HG03521 (cell line): ENCODE measurements at regions not wholly inside any gene's neighbourhood (a gene's known extent, or its start where the extent isn't known, plus 50 kb on each side); places are given as distances from the start of the nearest gene placed in this dataset.

ENCODE experiments used
- ATAC-seq: cut with Tn5 transposase; IDR thresholded peaks from one replicate; pipeline ENCODE4 v1.9.1; 2021; ENCODE audit warnings: mild to moderate bottlenecking, moderate library complexity; ENCODE audit not compliant: unreplicated experiment

GRCh38 chr14:62130441-62130840, 368.2 kb downstream of the SNAPC1 start:
- no peak for ATAC-seq

DNA sequence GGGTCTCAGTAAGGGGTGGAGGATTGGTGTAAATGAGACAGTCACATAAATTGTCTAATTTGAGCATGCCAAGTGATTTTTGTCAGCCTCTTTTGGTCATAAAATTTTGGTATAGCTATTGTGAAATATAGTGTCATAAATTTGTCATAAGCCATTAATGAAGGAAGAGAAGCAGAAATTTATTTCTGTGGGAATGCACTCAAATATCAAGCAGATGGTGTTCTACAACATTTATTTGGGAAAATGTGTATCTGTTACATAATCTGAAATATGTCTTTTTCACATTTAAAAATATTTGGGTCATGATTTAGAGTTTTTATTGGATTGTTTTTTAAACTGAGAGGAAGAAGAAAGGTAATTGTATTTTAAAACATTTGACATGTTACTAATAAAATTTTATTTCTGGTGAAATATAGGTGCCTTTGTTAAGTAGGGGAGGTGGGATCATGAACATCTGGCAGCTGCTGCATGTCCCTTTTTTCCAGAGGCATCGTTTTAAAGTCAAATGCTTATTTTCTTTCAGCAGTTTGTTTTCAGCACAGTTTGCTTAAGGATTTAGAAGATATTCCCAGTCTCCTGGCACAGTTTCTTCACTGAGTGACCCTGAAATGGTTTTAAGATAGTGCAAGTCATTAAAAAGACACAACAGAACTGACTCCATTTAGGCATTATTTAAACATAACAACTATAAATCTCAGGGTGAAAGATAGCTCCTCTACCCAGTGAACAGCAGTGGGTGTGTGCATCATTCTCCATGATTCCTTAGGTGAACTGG, 371.7 kb downstream of the SNAPC1 start:
- ATAC-seq, result no peak

DNA sequence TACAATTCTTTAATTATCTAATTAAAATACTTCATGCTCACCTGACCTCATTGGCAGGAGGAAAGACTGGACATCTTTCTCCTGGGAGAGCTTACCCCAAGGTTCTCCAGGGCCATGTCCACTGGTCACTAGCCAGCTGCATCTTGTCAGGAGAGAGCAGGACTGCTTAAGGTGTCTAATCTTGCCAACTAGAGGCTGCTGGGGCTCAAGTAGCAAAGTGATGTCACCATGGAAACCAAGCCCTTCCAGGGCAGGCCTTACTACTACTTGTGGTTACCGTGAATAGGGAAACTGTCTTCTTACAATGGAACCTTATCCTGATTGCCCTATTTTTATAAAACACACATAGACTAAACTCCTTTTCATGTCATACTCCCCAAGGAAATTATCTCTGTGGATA, 376.4 kb downstream of the SNAPC1 start:
- ATAC-seq, result no peak

GRCh38 chr14:62141139-62141538, 378.9 kb downstream of the SNAPC1 start:
- no peak for ATAC-seq

GRCh38 chr14:62143245-62143644, 381.0 kb downstream of the SNAPC1 start:
- ATAC-seq, result no peak

DNA sequence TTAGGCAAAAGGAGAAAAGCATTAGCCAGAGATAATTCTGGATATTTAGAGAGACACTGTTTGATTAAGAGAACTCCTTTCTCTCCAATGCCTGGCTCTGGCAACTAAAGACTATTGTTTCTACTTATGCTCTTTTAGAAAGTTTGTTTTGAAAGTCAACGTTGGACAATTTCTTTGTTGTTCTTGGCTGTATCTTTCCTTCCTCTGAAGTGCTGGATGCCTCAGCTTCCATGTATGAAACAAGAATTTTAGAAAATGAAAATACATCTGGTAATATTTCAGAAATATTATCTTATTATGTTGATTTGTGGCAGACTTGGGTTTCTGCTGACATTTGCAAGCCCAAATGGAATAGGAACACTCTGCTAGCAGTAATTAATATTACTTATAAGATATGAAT, 382.6 kb downstream of the SNAPC1 start:
- no peak for ATAC-seq

- ATAC-seq, result no peak
Observed at GRCh38 chr14:62146030-62146429, 383.8 kb downstream of the SNAPC1 start.

DNA sequence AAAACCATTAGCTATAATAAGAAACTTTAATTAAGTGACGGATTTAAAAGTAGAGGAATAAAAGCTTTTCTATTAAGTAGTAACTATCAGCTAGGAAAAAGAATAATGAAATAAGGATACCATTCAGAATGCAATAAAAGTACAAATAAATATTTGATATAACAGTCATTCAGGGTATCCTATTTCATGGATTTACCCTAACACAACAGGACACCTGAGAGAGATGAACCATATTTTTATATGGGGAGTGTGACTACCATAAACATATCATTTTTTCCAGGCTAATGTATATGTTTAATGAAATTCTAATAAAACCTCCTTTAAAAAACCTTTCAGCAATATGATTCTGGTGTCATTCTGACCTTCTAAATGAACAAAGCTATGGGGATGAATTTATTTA, 393.8 kb downstream of the SNAPC1 start:
- ATAC-seq, result no peak

GRCh38 chr14:62158779-62159178, 396.6 kb downstream of the SNAPC1 start:
- ATAC-seq, result no peak

DNA sequence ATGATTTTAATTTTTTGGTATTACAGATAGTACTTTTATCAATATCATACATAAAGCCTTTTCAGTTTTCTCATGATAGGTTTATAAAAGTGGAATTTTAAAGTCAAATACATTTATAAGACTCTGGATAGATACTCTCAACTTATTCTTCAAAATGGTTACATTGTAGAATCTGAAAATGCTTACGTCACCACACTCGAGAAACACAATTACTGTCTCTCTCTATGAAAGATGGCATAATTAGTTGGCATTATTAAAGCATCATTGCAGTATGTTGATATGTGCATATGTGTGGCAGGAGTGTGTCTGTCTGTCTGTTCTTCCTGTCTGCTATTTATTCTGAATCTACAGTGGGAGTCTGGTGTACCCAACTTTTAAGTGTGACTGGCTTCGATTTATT, 397.1 kb downstream of the SNAPC1 start:
- no peak for ATAC-seq

DNA sequence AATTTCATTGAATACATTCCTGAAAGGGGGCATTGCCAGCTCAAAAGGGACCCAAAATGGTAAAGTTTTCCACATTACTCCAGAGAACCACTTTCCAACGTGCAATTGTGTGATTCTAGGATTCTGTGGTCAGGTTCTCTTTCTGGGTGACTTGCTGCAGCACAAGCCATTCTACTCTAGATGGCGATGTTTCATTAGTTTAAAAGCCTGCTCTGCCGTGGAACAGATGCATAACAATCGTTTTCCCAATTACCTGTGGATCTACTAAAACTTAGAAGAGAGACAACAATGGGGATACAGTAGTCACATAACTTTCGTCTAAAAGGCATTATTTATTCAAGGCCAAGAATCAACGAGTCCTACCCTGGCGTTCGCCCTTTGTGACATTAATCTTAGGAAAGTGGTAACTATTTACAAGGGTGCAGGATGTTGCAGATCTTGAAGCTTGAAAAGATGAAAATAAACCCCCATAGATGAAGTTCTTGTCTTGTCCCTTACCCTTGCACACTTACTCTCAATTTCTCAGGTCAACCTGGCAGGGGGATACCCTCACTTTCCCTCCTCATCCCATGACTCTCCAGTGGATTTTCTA, 400.9 kb downstream of the SNAPC1 start:
- no peak for ATAC-seq

GRCh38 chr14:62168564-62169155, 406.4 kb downstream of the SNAPC1 start:
- ATAC-seq, result no peak

- ATAC-seq, result no peak
Observed at GRCh38 chr14:62179367-62180018, 417.3 kb downstream of the SNAPC1 start.

DNA sequence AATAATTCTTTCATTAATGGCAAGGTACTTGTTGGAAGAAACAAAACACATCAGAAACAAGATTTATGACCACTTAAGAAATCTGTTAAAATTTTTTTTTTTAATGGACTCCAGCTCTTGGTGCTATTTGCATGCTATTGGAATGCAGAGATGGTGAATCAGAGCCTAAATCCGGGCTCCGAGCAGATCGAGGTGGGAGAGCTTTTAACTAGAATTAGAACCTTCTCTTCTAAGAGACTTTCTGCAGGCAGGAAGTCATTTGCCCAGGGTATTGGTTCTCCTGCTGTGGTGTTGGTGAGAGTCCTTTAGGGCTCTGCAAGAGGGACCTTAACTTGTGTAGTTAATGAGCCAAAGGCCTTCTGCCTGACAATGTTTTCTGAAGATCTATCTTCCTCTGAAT, 419.4 kb downstream of the SNAPC1 start:
- no peak for ATAC-seq

DNA sequence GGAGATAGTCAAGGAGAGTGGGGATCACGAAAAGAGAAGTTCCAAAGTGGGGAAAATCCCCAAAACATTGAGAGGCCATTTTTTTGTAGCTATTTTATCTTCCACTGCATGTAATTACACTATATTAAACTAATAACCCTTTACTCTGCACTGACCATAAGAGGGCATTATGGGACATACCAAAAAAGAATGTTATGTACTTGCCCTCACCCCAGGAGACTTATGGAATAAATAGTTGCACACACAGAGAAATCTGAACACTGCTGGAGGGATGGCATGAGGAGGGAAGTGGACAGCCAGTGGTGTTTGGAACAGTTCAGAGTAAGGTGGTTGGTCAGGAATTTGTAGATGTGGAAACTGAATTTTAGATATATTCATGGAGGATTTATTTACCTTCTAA, 422.9 kb downstream of the SNAPC1 start:
- no peak for ATAC-seq

GRCh38 chr14:62187265-62187664, 425.0 kb downstream of the SNAPC1 start:
- ATAC-seq, result no peak

GRCh38 chr14:62189698-62190097, 427.5 kb downstream of the SNAPC1 start:
- no peak for ATAC-seq

DNA sequence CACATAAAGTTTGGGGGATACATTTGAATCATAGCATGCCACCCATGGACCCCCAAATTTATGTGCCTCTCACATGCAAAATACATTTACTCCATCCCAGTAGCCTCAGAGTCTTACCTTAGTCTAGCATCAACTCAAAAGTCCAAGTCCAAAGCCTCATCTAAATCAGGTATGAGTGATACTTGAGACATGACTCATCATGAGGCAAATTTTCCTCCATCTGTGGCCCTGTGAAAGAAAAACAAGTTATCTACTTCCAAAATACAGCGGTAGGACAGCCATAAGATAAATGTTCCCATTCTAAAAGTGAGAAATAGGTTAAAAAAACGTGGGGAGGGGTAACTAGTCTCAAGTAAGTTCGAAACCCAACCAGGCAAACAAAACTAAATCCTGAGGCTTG, 444.2 kb downstream of the SNAPC1 start:
- ATAC-seq, result no peak

- no peak for ATAC-seq
Observed at GRCh38 chr14:62209287-62209899, 447.2 kb downstream of the SNAPC1 start.

DNA sequence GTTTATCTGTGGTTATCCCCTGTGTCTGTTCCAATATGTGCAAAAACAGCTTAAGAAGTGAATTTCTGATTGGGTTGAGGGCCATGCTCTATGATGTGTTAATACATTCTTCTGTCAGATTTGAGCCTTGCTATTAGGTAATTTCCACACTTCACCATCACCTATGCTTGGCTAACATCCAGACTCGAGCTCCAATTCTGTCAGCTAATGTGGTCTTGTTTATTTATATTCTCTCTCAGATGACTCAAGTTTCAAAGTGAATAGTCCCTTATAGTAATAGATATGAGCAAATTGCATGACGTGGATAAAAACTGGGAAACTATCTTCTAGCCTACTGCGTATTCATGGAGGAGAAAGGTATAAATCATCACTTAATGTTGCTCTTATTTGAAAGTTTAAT, 451.3 kb downstream of the SNAPC1 start:
- no peak for ATAC-seq

DNA sequence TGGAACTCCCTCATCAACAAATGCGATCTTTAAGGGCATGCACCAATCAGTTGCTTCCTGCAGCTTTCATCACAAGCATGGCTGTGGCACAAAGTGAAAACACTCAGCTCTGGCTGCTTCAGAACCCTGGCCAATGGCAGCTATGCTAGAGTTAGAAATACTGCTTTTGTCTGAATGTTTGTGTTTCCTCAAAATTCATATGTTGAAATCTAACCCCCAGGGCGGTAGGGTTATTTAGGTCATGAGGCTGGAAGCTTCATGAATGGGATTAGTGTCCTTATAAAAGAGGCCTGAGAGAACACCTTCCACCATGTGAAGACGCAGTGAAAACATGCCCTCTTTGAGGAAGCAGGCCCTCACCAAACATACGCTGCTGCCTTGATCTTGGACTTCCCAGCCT, 453.9 kb downstream of the SNAPC1 start:
- no peak for ATAC-seq
